GM12892 (cell line): ENCODE measurements at regions not wholly inside any gene's neighbourhood (a gene's known extent, or its start where the extent isn't known, plus 50 kb on each side); places are given as distances from the start of the nearest gene placed in this dataset.

Experiments used
- POLR2A ChIP-seq: IDR thresholded peaks from 2 replicates; pipeline ENCODE4 v1.6.1; 2011; ENCODE audit warnings: low read depth, low read length, control low read depth
- POLR2AphosphoS5 ChIP-seq: IDR thresholded peaks from 2 replicates; pipeline ENCODE4 v1.6.1; 2011; ENCODE audit warnings: low read depth, low read length, control low read depth
- TAF1 ChIP-seq: IDR thresholded peaks from 2 replicates; pipeline ENCODE4 v1.6.1; 2011; ENCODE audit warnings: low read depth, mild to moderate bottlenecking, control low read depth, low read length, borderline replicate concordance

DNA sequence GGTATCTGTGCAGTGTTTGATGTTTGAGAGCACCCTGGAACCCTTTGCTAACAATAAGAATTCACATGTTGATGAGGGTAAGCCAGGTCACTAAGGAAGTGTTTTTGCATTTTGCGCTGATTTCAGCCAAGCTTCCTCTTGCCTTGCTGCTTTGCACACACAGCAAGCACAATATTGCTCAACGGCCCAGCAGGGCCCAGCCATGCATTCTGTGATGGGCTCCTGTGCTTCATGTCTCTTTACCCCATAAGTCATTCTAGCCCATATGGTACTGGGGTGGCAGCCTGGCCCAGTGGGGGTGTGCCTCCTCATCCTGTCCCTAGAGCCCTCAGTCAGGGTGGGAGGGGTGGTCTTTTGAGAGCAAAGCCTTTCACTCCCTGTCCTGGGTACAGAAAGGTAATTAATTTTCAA is 481.3 kb downstream of the GADD45G start:
- TF ChIP-seq TAF1 (no peak), POLR2A (no peak), POLR2AphosphoS5 (no peak)
